Fibroblast of peridontal ligament (primary cell): ENCODE measurements at regions not wholly inside any gene's neighbourhood (a gene's known extent, or its start where the extent isn't known, plus 50 kb on each side); places are given as distances from the start of the nearest gene placed in this dataset.
A peak's percentile ranks its signal among the peaks of the same experiment; 100 is the strongest.
"Not testable (repeated sequence)": the region's sequence is repeated elsewhere in the genome, so short reads cannot be mapped to it uniquely, and the experiment has no call there.

Experiments
- DNase-seq: peaks from one replicate; pipeline ENCODE4 v3.0.0-alpha.2; 2010; ENCODE audit errors: extremely low read depth

GRCh38 chr5:87645224-87645623 is 232.5 kb upstream of the CCNH start:
- no peak for DNase-seq

GRCh38 chr5:87640902-87641301 is 228.2 kb upstream of the CCNH start:
- no peak for DNase-seq

- DNase-seq, result no peak
Measured at GRCh38 chr5:87627363-87627762, 214.6 kb upstream of the CCNH start.

- no peak for DNase-seq
Measured at GRCh38 chr5:87608385-87608784, 195.7 kb upstream of the CCNH start.

GRCh38 chr5:87605663-87606062 is 192.9 kb upstream of the CCNH start:
- DNase-seq, result no peak

- DNase-seq, result no peak
Measured at GRCh38 chr5:87599778-87600177, 187.0 kb upstream of the CCNH start.

GRCh38 chr5:87598460-87598859 is 185.7 kb upstream of the CCNH start:
- no peak for DNase-seq

GRCh38 chr5:87594566-87594965 is 181.8 kb upstream of the CCNH start:
- DNase-seq, result no peak

GRCh38 chr5:87589587-87589986 is 176.9 kb upstream of the CCNH start:
- DNase-seq, result no peak

- DNase-seq, result no peak
Measured at GRCh38 chr5:87588316-87588715, 175.6 kb upstream of the CCNH start.

GRCh38 chr5:87583704-87584103 is 171.0 kb upstream of the CCNH start:
- not testable (repeated sequence) for DNase-seq

GRCh38 chr5:87582149-87582548 is 169.4 kb upstream of the CCNH start:
- no peak for DNase-seq

GRCh38 chr5:87581661-87582060 is 168.9 kb upstream of the CCNH start:
- DNase-seq, result no peak

GRCh38 chr5:87579678-87580077 is 166.9 kb upstream of the CCNH start:
- no peak for DNase-seq

GRCh38 chr5:87576867-87577266 is 164.1 kb upstream of the CCNH start:
- DNase-seq, result no peak

GRCh38 chr5:87576306-87576705 is 163.6 kb upstream of the CCNH start:
- DNase-seq, result not testable (repeated sequence)

GRCh38 chr5:87574106-87574505 is 161.4 kb upstream of the CCNH start:
- DNase-seq, result no peak

- DNase-seq, result no peak
Measured at GRCh38 chr5:87572611-87573010, 159.9 kb upstream of the CCNH start.

- no peak for DNase-seq
Measured at GRCh38 chr5:87572090-87572489, 159.4 kb upstream of the CCNH start.

GRCh38 chr5:87570366-87570765 is 157.6 kb upstream of the CCNH start:
- DNase-seq, result no peak

GRCh38 chr5:87562068-87562467 is 149.3 kb upstream of the CCNH start:
- no peak for DNase-seq

GRCh38 chr5:87560528-87560927 is 147.8 kb upstream of the CCNH start:
- DNase-seq, result no peak

- no peak for DNase-seq
Measured at GRCh38 chr5:87551911-87552310, 139.2 kb upstream of the CCNH start.

GRCh38 chr5:87541676-87542075 is 128.9 kb upstream of the CCNH start:
- DNase-seq, result no peak

- peak; percentile 28 for DNase-seq
Measured at GRCh38 chr5:87541033-87541432, 128.3 kb upstream of the CCNH start.
